ENCODE measurements at regions not wholly inside any gene's neighbourhood (a gene's known extent, or its start where the extent isn't known, plus 50 kb on each side); places are given as distances from the start of the nearest gene placed in this dataset.

DNA sequence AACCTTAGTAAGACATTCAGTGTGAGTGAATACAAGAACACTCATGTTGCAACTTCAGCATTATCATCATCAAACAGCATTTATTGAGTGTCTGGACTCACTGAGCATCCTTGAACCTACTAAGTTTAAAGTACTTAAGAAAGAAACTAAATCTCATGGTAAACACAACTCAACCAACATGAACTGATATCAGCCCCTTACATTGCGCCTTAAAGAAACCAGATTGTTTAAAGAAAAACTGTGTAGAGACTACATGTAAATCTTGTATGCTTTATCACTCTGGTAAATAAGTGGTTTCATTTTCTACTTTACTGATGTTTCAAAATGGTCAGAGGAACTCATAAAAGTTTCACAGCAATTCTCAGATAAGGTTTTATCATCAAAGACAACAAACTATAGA lies 157.5 kb upstream of the FERD3L start:
- TF ChIP-seq, protein P1, sequence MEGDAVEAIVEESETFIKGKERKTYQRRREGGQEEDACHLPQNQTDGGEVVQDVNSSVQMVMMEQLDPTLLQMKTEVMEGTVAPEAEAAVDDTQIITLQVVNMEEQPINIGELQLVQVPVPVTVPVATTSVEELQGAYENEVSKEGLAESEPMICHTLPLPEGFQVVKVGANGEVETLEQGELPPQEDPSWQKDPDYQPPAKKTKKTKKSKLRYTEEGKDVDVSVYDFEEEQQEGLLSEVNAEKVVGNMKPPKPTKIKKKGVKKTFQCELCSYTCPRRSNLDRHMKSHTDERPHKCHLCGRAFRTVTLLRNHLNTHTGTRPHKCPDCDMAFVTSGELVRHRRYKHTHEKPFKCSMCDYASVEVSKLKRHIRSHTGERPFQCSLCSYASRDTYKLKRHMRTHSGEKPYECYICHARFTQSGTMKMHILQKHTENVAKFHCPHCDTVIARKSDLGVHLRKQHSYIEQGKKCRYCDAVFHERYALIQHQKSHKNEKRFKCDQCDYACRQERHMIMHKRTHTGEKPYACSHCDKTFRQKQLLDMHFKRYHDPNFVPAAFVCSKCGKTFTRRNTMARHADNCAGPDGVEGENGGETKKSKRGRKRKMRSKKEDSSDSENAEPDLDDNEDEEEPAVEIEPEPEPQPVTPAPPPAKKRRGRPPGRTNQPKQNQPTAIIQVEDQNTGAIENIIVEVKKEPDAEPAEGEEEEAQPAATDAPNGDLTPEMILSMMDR (IDR thresholded peaks at IDR 0.05; ENCODE audit: insufficient read depth, low read depth, low read length, missing control alignments): no peak
- no peak overlapping the region for H3K4me3 ChIP-seq (ENCODE audit: low read depth, low read length)

GRCh38 chr7:19296617-19297016 lies 151.4 kb upstream of the FERD3L start:
- TF ChIP-seq, protein P1 (IDR thresholded peaks at IDR 0.05; ENCODE audit: insufficient read depth, low read depth, low read length, missing control alignments): no peak
- no peak for DNase-seq (ENCODE audit: low read depth)
- H3K4me3 ChIP-seq (ENCODE audit: low read depth, low read length): no peak overlapping the region

More for the DNA sequence above, 157.5 kb upstream of the FERD3L start:
- DNase-seq (ENCODE audit: low read depth): no peak

DNA sequence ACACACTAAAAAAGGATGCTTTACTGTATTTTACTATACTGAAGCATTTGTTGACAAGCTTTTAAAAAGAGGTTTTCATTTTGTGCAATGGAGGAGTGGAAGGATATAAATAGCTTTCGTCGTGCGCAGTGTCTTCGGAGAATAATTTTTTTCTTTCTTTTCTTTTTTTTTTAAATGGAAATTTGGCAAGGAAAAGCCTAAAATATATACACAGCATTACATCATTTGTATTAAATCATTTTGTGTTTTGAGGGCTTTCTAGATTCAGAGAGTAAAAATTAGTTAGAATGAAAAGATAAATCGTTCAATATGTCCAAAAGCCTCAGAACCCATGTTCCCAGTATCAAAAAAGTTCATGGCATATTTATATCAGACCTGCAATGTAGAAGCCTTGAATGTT lies 150.2 kb upstream of the FERD3L start:
- TF ChIP-seq, protein P1 (IDR thresholded peaks at IDR 0.05; ENCODE audit: insufficient read depth, low read depth, low read length, missing control alignments): no peak
- DNase-seq (ENCODE audit: low read depth): no peak

DNA sequence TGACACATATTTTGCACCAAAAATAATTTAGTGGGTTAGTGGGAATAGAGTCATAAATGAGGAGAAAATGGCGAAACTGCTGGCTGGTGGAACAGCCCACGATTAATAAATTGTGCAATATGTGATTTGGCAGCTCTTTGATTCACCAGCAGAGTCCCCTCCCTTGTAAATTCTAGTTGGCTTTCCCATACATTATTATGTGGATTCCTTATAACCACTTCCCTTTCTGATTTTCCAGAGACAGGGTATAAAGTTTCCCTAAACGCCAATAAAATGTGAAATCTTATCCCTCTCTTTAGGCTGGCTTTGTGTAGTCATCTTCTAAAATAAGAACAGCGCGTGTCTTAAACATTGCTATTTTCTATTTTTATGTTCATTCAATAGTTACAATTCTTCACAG lies 149.4 kb upstream of the FERD3L start:
- H3K4me3 ChIP-seq (ENCODE audit: low read depth, low read length): no peak overlapping the region
- DNase-seq (ENCODE audit: low read depth): no peak
- TF ChIP-seq, protein P1 (IDR thresholded peaks at IDR 0.05; ENCODE audit: insufficient read depth, low read depth, low read length, missing control alignments): no peak

More for the DNA sequence above, 150.2 kb upstream of the FERD3L start:
- no peak overlapping the region for H3K4me3 ChIP-seq (ENCODE audit: low read depth, low read length)

DNA sequence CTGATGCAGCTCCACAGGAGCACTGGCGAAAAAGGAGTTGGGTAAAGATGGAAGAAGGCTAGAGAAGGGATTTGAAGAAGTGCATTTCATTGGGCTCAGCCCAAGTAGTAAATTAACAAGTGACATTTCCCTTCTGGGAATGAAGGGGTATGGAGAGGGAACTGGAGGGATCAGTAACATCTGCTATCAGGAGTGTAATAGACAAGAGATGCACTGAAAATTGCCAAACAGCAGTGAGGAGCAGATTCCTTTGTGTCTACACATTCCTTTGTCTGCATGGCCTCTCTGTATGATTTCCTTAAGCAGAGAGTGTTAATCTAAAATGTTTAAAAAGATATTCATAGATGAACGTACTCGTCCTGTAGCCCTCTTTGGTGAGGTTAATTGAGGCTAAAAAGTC lies 148.2 kb upstream of the FERD3L start:
- DNase-seq (ENCODE audit: low read depth): no peak
- TF ChIP-seq, protein P1 (IDR thresholded peaks at IDR 0.05; ENCODE audit: insufficient read depth, low read depth, low read length, missing control alignments): no peak
- no peak overlapping the region for H3K4me3 ChIP-seq (ENCODE audit: low read depth, low read length)

DNA sequence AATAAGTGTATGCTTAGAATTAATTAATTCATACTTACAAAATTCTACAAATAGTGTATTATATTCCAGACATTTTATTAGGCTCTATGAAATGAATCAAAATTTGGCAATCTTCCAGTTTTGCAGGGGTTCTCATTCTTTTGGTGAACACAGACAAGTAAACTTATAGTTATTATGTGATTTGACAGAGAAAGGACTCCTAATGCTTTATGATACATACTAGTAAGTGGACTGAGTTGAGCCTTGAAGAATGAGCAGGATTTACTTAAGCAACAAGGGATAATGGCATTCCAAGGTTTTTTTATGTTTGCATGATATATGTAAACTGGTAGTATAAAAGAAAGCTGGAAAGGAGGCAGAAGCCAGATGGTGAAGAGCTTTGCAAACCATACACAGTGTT lies 145.7 kb upstream of the FERD3L start:
- DNase-seq (ENCODE audit: low read depth): no peak
- TF ChIP-seq, protein P1 (IDR thresholded peaks at IDR 0.05; ENCODE audit: insufficient read depth, low read depth, low read length, missing control alignments): no peak
- H3K4me3 ChIP-seq (ENCODE audit: low read depth, low read length): no peak overlapping the region

- TF ChIP-seq, protein P1 (IDR thresholded peaks at IDR 0.05; ENCODE audit: insufficient read depth, low read depth, low read length, missing control alignments): no peak
- no peak overlapping the region for H3K4me3 ChIP-seq (ENCODE audit: low read depth, low read length)
- no peak for DNase-seq (ENCODE audit: low read depth)
Measured at GRCh38 chr7:19290066-19290465, 144.8 kb upstream of the FERD3L start.

Data from GM12865 (cell line).